Astrocyte (in vitro differentiated cells and primary cell): ENCODE measurements at regions not wholly inside any gene's neighbourhood (a gene's known extent, or its start where the extent isn't known, plus 50 kb on each side); places are given as distances from the start of the nearest gene placed in this dataset.

Experiments
- DNase-seq: peaks from one replicate; pipeline ENCODE4 v3.0.0-alpha.2; 2010; ENCODE audit warnings: low read depth
- FAIRE-seq: peaks from 2 replicates; lab custom pipeline; 2011; peaks lifted over from hg19 to GRCh38; lab: Jason Lieb, UNC
- H2AFZ ChIP-seq: 2 replicates; pipeline ENCODE4 v1.6.0; 2012; ENCODE audit warnings: low read depth, low read length, inconsistent platforms
- H3K27ac ChIP-seq: 2 replicates; pipeline ENCODE4 v1.5.1; 2011; ENCODE audit warnings: low read depth, low read length, inconsistent platforms
- H3K27me3 ChIP-seq: 2 replicates; pipeline ENCODE4 v1.6.0; 2011; ENCODE audit warnings: low read length, inconsistent platforms; ENCODE audit not compliant: insufficient read depth
- H3K36me3 ChIP-seq: 2 replicates; pipeline ENCODE4 v1.5.1; 2011; ENCODE audit warnings: low read length, inconsistent platforms; ENCODE audit not compliant: insufficient read depth
- H3K4me1 ChIP-seq: 2 replicates; pipeline ENCODE4 v1.5.1; 2011; ENCODE audit warnings: low read length, inconsistent platforms; ENCODE audit not compliant: insufficient read depth
- H3K4me2 ChIP-seq: 2 replicates; pipeline ENCODE4 v1.6.0; 2012; ENCODE audit warnings: low read length, inconsistent platforms
- H3K4me3 ChIP-seq: 2 replicates; pipeline ENCODE4 v1.5.1; 2011; ENCODE audit warnings: low read depth, mild to moderate bottlenecking, low read length, inconsistent platforms; ENCODE audit not compliant: insufficient read depth
- H3K79me2 ChIP-seq: 2 replicates; pipeline ENCODE4 v1.6.0; 2012; ENCODE audit warnings: mild to moderate bottlenecking, low read length, inconsistent platforms; ENCODE audit not compliant: insufficient read depth
- H3K9ac ChIP-seq: 2 replicates; pipeline ENCODE4 v1.6.0; 2012; ENCODE audit warnings: mild to moderate bottlenecking, low read length, inconsistent platforms
- H3K9me3 ChIP-seq: 2 replicates; pipeline ENCODE4 v1.5.1; 2012; ENCODE audit warnings: low read depth, mild to moderate bottlenecking, low read length, inconsistent platforms; ENCODE audit not compliant: insufficient read depth
- H4K20me1 ChIP-seq: 2 replicates; pipeline ENCODE4 v1.6.0; 2012; ENCODE audit warnings: low read length, inconsistent platforms; ENCODE audit not compliant: insufficient read depth
- H3K27ac Mint-ChIP-seq: one replicate; pipeline ENCODE4 v1.8.0; 2021; ENCODE audit warnings: mild to moderate bottlenecking, mixed read lengths; ENCODE audit not compliant: unreplicated experiment
- H3K27me3 Mint-ChIP-seq: one replicate; pipeline ENCODE4 v1.8.0; 2021; ENCODE audit warnings: low read depth, mixed read lengths; ENCODE audit not compliant: unreplicated experiment
- H3K36me3 Mint-ChIP-seq: one replicate; pipeline ENCODE4 v1.8.0; 2021; ENCODE audit warnings: low read depth, mixed read lengths; ENCODE audit not compliant: unreplicated experiment
- H3K4me1 Mint-ChIP-seq: one replicate; pipeline ENCODE4 v1.8.0; 2021; ENCODE audit warnings: low read depth, mixed read lengths; ENCODE audit not compliant: unreplicated experiment
- H3K4me3 Mint-ChIP-seq: one replicate; pipeline ENCODE4 v1.8.0; 2021; ENCODE audit warnings: mild to moderate bottlenecking, moderate library complexity, mixed read lengths; ENCODE audit not compliant: unreplicated experiment
- H3K9me3 Mint-ChIP-seq: one replicate; pipeline ENCODE4 v1.8.0; 2021; ENCODE audit warnings: mild to moderate bottlenecking, mixed read lengths; ENCODE audit not compliant: unreplicated experiment
- CTCF ChIP-seq: IDR thresholded peaks from 2 replicates; pipeline ENCODE4 v1.5.1; 2011; ENCODE audit warnings: low read depth, mild to moderate bottlenecking, inconsistent platforms, low read length, moderate library complexity; ENCODE audit not compliant: insufficient read depth
- EZH2 ChIP-seq: IDR thresholded peaks from 2 replicates; pipeline ENCODE4 v1.6.1; 2012; ENCODE audit warnings: mild to moderate bottlenecking, low read length, inconsistent platforms; ENCODE audit not compliant: insufficient read depth

GRCh38 chr4:128688846-128689437, 120.6 kb upstream of the JADE1 start:
- Histone ChIP-seq H3K4me2 (no peak overlapping the region), H3K4me3 (no peak overlapping the region), H3K36me3 (no peaks in the 10 kb centered on the region), H4K20me1 (no peaks in the 10 kb centered on the region), H3K27me3 (no peaks in the 10 kb centered on the region), H3K9me3 (peaks cover 4% of the 10 kb centered on the region), H2AFZ (no peak overlapping the region), H3K27ac (no peak overlapping the region), H3K9ac (no peak overlapping the region), H3K79me2 (no peaks in the 10 kb centered on the region), H3K4me1 (no peaks in the 10 kb centered on the region)
- Mint-ChIP-seq H3K27me3 (no peaks in the 10 kb centered on the region), H3K36me3 (peaks cover 5% of the 10 kb centered on the region), H3K9me3 (peaks cover 15% of the 10 kb centered on the region), H3K4me1 (peaks cover 11% of the 10 kb centered on the region), H3K27ac (no peak overlapping the region), H3K4me3 (no peak overlapping the region)
- DNase-seq (no peak), FAIRE-seq (no peak)
- TF ChIP-seq CTCF, result no peak
- TF ChIP-seq EZH2, result no peak

GRCh38 chr4:128688033-128688721, 121.3 kb upstream of the JADE1 start:
- H3K27me3 Mint-ChIP-seq, result peaks cover 2% of the 10 kb centered on the region
- Histone ChIP-seq H3K79me2 (no peaks in the 10 kb centered on the region), H3K27me3 (no peaks in the 10 kb centered on the region), H3K4me3 (no peak overlapping the region), H3K9me3 (peaks cover 4% of the 10 kb centered on the region), H2AFZ (no peak overlapping the region), H3K9ac (no peak overlapping the region), H4K20me1 (no peaks in the 10 kb centered on the region), H3K4me2 (no peak overlapping the region), H3K36me3 (no peaks in the 10 kb centered on the region), H3K27ac (no peak overlapping the region), H3K4me1 (no peaks in the 10 kb centered on the region)
- H3K9me3 Mint-ChIP-seq, result peaks cover 15% of the 10 kb centered on the region
- TF ChIP-seq CTCF (no peak), EZH2 (no peak)
- no peak overlapping the region for H3K4me3 Mint-ChIP-seq
- FAIRE-seq (no peak), DNase-seq (no peak)
- no peak overlapping the region for H3K27ac Mint-ChIP-seq
- peaks cover 11% of the 10 kb centered on the region for H3K4me1 Mint-ChIP-seq
- peaks cover 5% of the 10 kb centered on the region for H3K36me3 Mint-ChIP-seq

GRCh38 chr4:128686810-128687209, 122.7 kb upstream of the JADE1 start:
- H3K27me3 ChIP-seq, result no peaks in the 10 kb centered on the region
- Mint-ChIP-seq H3K9me3 (peaks cover 15% of the 10 kb centered on the region), H3K27ac (no peak overlapping the region), H3K4me3 (no peak overlapping the region), H3K27me3 (peaks cover 2% of the 10 kb centered on the region), H3K36me3 (peaks cover 5% of the 10 kb centered on the region), H3K4me1 (peaks cover 11% of the 10 kb centered on the region)
- no peak overlapping the region for H3K27ac ChIP-seq
- FAIRE-seq (no peak), DNase-seq (no peak)
- no peaks in the 10 kb centered on the region for H3K4me1 ChIP-seq
- H3K9ac ChIP-seq, result no peak overlapping the region
- H3K36me3 ChIP-seq, result no peaks in the 10 kb centered on the region
- H3K4me3 ChIP-seq, result no peak overlapping the region
- TF ChIP-seq EZH2 (no peak), CTCF (no peak)
- no peak overlapping the region for H3K4me2 ChIP-seq
- no peaks in the 10 kb centered on the region for H3K79me2 ChIP-seq
- no peaks in the 10 kb centered on the region for H4K20me1 ChIP-seq
- no peak overlapping the region for H2AFZ ChIP-seq
- H3K9me3 ChIP-seq, result peaks cover 4% of the 10 kb centered on the region
